HL-60 (cell line): ENCODE measurements at regions not wholly inside any gene's neighbourhood (a gene's known extent, or its start where the extent isn't known, plus 50 kb on each side); places are given as distances from the start of the nearest gene placed in this dataset.

Experiments used
- DNase-seq, 2 experiments: peaks; one replicate each; pipeline ENCODE4 v3.0.0-alpha.2; 2010 to 2020; ENCODE audit warnings: low read depth in 1 of 2, low spot score in 1 of 2
- H3K27ac ChIP-seq: fragments of 250-450 bp; sonication (Bioruptor Pico); replicated peaks from 2 replicates; pipeline ENCODE4 v1.5.1; 2020; ENCODE audit warnings: mild to moderate bottlenecking, moderate library complexity
- H3K27me3 ChIP-seq: fragments of 250-450 bp; sonication (Bioruptor Pico); 2 replicates; pipeline ENCODE4 v1.5.1; 2021; ENCODE audit warnings: mild to moderate bottlenecking, moderate library complexity; ENCODE audit not compliant: insufficient read depth, poor library complexity, severe bottlenecking
- H3K4me3 ChIP-seq: replicated peaks from 2 replicates; pipeline ENCODE4 v1.5.1; 2011; ENCODE audit warnings: mild to moderate bottlenecking, control low read depth, low read length; ENCODE audit not compliant: insufficient read depth
- CTCF ChIP-seq: IDR thresholded peaks from one replicate; pipeline ENCODE4 v1.5.1; 2011; ENCODE audit warnings: low read length, control low read depth, inconsistent platforms; ENCODE audit not compliant: insufficient read depth
- GABPA ChIP-seq: IDR thresholded peaks from 2 replicates; pipeline ENCODE4 v1.6.1; 2012; ENCODE audit warnings: low read depth
- POLR2AphosphoS5 ChIP-seq: IDR thresholded peaks from 2 replicates; pipeline ENCODE4 v1.6.1; 2012; ENCODE audit warnings: low read depth
- REST ChIP-seq: IDR thresholded peaks from 2 replicates; pipeline ENCODE4 v1.6.1; 2012; ENCODE audit warnings: low read depth; ENCODE audit not compliant: insufficient replicate concordance
- SPI1 ChIP-seq: IDR thresholded peaks from 2 replicates; pipeline ENCODE4 v1.6.1; 2012; ENCODE audit warnings: low read depth, mild to moderate bottlenecking, borderline replicate concordance

- Histone ChIP-seq H3K27me3 (no peaks in the 10 kb centered on the region), H3K4me3 (no peak overlapping the region), H3K27ac (no peak overlapping the region)
- no peak for DNase-seq
- TF ChIP-seq REST (no peak), CTCF (no peak), POLR2AphosphoS5 (no peak), GABPA (no peak), SPI1 (no peak)
These were observed 128.6 kb upstream of the KL start for GRCh38 chr13:32887617-32888016.

- Histone ChIP-seq H3K27ac (no peak overlapping the region), H3K27me3 (no peaks in the 10 kb centered on the region), H3K4me3 (no peak overlapping the region)
- TF ChIP-seq REST, result no peak
- TF ChIP-seq POLR2AphosphoS5, result no peak
- no peak for TF ChIP-seq CTCF
- no peak for TF ChIP-seq SPI1
- TF ChIP-seq GABPA, result no peak
- DNase-seq, result peak in 1 of 2 experiments; percentile 23
These were observed 126.1 kb upstream of the KL start for GRCh38 chr13:32889986-32890565.

DNA sequence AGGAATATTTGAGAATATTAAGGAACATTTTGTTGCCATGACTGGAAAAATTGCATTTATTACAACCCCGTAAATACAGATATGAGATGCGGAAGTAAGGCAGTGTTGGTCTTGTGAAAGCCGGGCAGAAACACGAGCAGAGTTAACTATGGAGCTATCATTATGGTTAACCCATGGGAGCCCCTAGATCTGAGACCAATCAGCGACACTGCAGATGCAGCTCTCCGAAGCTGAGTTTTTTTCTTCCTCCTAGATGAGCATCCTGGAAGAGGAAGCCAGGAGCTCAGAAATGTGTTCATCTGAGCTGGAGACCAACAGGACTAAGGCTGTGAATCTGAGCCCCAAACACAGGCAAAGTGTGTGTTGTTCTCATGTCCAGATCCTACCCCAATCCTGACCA lies 123.0 kb upstream of the KL start:
- no peaks in the 10 kb centered on the region for H3K27me3 ChIP-seq
- TF ChIP-seq REST (no peak), SPI1 (peak; percentile 22; the same call in 1 of the 2 replicates), CTCF (no peak), GABPA (no peak), POLR2AphosphoS5 (no peak)
- peak; percentile 33 to 74 for DNase-seq
- no peak overlapping the region for H3K4me3 ChIP-seq
- H3K27ac ChIP-seq, result peak overlapping the region; percentile 63
